Ascending aorta (tissue), 2 donors: ENCODE measurements at regions not wholly inside any gene's neighbourhood (a gene's known extent, or its start where the extent isn't known, plus 50 kb on each side); places are given as distances from the start of the nearest gene placed in this dataset.
A peak's percentile ranks its signal among the peaks of the same experiment; 100 is the strongest.

Source experiments
- DNase-seq, 2 donors: peaks; one replicate each; pipeline ENCODE4 v3.0.0-alpha.2; 2019; ENCODE audit warnings: low spot score in 2 of 2
- H3K27ac ChIP-seq, 2 donors: fragments of 200-600 bp; sonication (generic); one replicate each; pipeline ENCODE4 v1.5.1; 2016 to 2017; ENCODE audit warnings: mild to moderate bottlenecking in 1 of 2
- H3K27me3 ChIP-seq: fragments of 200-600 bp; sonication (generic); one replicate; pipeline ENCODE4 v1.5.1; 2017
- H3K36me3 ChIP-seq, 2 donors: fragments of 200-600 bp; sonication (generic); one replicate each; pipeline ENCODE4 v1.5.1; 2016
- H3K4me1 ChIP-seq, 2 donors: fragments of 200-600 bp; sonication (generic); one replicate each; pipeline ENCODE4 v1.5.1; 2016 to 2017; ENCODE audit warnings: mild to moderate bottlenecking in 1 of 2
- H3K4me3 ChIP-seq, 2 donors: fragments of 200-600 bp; sonication (generic); one replicate each; pipeline ENCODE4 v1.5.1; 2016 to 2017; ENCODE audit warnings: mild to moderate bottlenecking in 1 of 2
- H3K9me3 ChIP-seq, 2 donors: fragments of 200-600 bp; sonication (generic); one replicate each; pipeline ENCODE4 v1.5.1; 2016
- intact Hi-C: fragments of 100-400 bp; cut with DNase I; formaldehyde crosslinking; loops from one replicate; pipeline ENCODE4 v1.15.1; 2023
- TF ChIP-seq, protein P1 (sequence below), 3 experiments: fragments of 200-600 bp in 2 of 3; fragments of 450-650 bp in 1 of 3; sonication (generic) in 2 of 3; IDR thresholded peaks; one replicate each; pipeline ENCODE4 v1.5.1; 2016 to 2019; ENCODE audit warnings: antibody characterized with exemption in 3 of 3, mild to moderate bottlenecking in 1 of 3, moderate library complexity in 1 of 3

DNA sequence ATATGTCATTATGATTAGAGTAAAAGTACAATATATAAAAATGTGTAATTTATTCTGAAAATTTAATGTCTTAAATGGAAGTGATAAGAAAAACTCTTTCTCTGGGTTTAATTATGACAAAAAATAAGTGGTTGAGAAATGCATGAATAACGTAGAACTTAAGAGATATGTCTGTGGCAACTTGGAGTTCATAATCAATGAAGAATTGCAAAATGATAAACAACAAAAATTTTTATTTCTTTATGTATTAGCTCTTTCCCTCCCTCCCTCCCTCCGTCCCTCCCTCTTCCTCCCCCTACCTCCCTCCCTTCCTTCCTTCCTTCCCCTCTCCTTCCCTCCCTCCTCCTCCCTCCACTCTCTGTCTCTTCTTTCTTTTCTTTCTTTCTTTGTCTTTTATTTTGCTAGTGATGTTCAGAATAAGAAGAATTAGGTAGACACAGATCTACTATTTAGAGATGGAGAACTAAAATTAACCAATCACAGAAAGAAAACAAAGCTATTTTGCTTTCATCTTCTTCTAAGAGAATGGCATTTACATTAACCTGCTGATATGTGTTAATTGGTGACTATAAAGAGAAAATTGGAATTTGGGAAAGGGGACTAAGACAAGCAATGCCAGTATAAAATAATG, 96.3 kb upstream of the PDC start:
- H3K36me3 ChIP-seq = no peaks in the 10 kb centered on the region
- H3K4me3 ChIP-seq = no peak overlapping the region
- intact Hi-C loops = no loop called here
- no peaks in the 10 kb centered on the region for H3K27me3 ChIP-seq
- TF ChIP-seq, protein P1, sequence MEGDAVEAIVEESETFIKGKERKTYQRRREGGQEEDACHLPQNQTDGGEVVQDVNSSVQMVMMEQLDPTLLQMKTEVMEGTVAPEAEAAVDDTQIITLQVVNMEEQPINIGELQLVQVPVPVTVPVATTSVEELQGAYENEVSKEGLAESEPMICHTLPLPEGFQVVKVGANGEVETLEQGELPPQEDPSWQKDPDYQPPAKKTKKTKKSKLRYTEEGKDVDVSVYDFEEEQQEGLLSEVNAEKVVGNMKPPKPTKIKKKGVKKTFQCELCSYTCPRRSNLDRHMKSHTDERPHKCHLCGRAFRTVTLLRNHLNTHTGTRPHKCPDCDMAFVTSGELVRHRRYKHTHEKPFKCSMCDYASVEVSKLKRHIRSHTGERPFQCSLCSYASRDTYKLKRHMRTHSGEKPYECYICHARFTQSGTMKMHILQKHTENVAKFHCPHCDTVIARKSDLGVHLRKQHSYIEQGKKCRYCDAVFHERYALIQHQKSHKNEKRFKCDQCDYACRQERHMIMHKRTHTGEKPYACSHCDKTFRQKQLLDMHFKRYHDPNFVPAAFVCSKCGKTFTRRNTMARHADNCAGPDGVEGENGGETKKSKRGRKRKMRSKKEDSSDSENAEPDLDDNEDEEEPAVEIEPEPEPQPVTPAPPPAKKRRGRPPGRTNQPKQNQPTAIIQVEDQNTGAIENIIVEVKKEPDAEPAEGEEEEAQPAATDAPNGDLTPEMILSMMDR (IDR thresholded peaks at IDR 0.05) = no peak
- peaks cover 0 to under 1% of the 10 kb centered on the region in 2 donors for H3K9me3 ChIP-seq
- no peak overlapping the region for H3K27ac ChIP-seq
- no peaks in the 10 kb centered on the region for H3K4me1 ChIP-seq
- DNase-seq = no peak

DNA sequence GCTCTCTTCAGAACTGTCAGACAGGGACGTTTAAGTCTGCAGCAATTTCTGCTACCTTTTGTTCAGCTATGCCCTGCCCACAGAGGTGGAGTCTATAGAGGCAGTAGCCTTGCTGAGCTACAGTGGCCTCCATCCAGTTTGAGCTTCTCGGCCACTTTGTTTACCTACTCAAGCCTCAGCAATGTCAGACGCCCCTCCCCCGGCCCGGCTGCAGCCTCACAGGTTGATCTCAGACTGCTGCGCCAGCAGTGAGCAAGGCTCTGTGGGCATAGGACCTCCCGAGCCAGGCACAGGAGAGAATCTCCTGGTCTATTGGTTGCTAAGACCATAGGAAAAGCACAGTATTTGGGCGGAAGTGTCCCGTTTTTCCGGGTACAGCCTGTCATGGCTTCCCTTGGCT, 89.9 kb upstream of the PDC start:
- H3K4me3 ChIP-seq = no peak overlapping the region
- H3K9me3 ChIP-seq = peaks cover 0 to 7% of the 10 kb centered on the region in 2 donors
- no peaks in the 10 kb centered on the region for H3K36me3 ChIP-seq
- H3K27me3 ChIP-seq = no peaks in the 10 kb centered on the region
- intact Hi-C loops = no loop called here
- H3K4me1 ChIP-seq = no peaks in the 10 kb centered on the region
- no peak for DNase-seq
- no peak overlapping the region for H3K27ac ChIP-seq
- TF ChIP-seq, protein P1 (IDR thresholded peaks at IDR 0.05) = no peak

DNA sequence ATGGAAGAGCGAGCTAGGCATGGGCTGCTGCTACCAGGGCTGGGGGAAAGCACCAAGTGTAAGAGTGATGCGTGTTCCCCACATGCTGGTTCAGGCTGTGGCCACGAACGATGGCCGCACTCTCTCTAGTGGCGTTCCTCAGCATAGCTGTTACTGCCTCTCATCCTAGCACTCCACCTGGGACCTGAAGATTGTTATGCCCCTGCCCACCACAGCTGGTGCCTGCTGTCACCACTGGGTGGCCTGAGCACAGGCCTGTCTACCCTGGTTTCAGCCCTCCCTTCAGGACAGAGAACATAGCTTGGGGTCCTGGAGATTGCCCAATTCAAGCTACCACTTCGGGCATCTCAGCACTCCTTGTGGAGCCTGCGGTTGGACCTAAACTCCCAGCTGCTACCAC, 80.1 kb upstream of the PDC start:
- TF ChIP-seq, protein P1 (IDR thresholded peaks at IDR 0.05) = no peak
- H3K4me1 ChIP-seq = peaks cover 0 to 7% of the 10 kb centered on the region in 2 donors
- intact Hi-C loops = no loop called here
- no peak overlapping the region for H3K27ac ChIP-seq
- no peaks in the 10 kb centered on the region for H3K36me3 ChIP-seq
- peaks cover 0 to 12% of the 10 kb centered on the region in 2 donors for H3K9me3 ChIP-seq
- DNase-seq = no peak
- no peaks in the 10 kb centered on the region for H3K27me3 ChIP-seq
- no peak overlapping the region for H3K4me3 ChIP-seq

DNA sequence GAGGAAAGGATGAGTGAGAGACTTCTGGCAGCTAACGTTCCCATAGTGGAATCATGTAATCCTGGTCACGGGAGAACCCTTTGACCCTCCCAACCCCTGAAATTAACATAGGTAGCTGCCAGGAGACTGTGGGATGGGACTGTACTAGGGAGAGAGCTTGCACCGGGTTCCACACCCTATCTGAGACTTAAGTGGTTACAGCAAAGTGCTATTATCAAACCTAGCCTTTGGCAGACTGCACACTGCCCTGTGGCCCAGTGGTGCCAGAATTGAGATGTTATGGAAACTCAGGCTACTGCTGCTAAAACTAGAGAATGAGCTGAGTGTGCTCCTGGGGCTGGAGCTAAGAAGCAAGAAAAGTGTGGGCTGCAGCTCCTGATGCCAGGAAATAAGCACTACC, 79.6 kb upstream of the PDC start:
- DNase-seq = no peak
- H3K27me3 ChIP-seq = no peaks in the 10 kb centered on the region
- H3K4me3 ChIP-seq = no peak overlapping the region
- H3K27ac ChIP-seq = no peak overlapping the region
- H3K4me1 ChIP-seq = peaks cover 0 to 10% of the 10 kb centered on the region in 2 donors
- H3K36me3 ChIP-seq = no peaks in the 10 kb centered on the region
- intact Hi-C loops = no loop called here
- TF ChIP-seq, protein P1 (IDR thresholded peaks at IDR 0.05) = no peak
- H3K9me3 ChIP-seq = peaks cover 0 to 12% of the 10 kb centered on the region in 2 donors

DNA sequence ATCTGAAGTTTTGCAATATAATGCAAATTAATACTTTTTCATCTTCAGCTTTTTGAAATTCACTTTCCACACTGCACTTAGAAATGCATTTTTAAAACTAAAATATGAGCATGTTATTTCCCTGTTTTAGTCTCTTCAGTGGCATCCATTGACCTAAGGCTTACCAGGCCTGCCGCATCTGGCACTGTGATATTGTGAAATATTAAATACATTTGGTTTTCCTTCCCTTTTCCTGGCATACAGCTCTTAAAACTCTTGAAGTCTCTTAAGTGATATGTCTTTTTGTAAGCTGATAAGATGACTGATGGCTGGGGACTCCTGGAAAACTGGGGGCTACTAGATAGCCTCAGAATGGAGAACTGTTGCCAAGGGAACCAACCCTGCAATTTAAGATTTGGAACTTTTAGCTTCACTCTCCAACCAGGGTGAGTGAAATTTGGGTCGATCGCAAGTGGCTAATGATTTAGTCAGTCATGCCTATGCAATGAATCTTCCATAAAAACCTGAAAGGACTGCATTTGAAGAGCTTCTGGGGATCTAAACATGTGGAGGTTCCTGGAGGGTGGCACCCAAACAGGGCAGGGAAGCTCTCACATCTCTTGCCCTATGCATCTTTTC, 75.5 kb upstream of the PDC start:
- intact Hi-C loops = no loop called here
- DNase-seq = no peak
- no peaks in the 10 kb centered on the region for H3K9me3 ChIP-seq

More for the DNA sequence above, 75.5 kb upstream of the PDC start:
- Histone ChIP-seq H3K27me3 (no peaks in the 10 kb centered on the region), H3K27ac (peak overlapping the region in 1 of 2 donors; percentile 32), H3K4me3 (no peak overlapping the region), H3K4me1 (peaks cover 0 to 10% of the 10 kb centered on the region in 2 donors), H3K36me3 (no peaks in the 10 kb centered on the region)
- TF ChIP-seq, protein P1 (IDR thresholded peaks at IDR 0.05) = no peak
